COLO829 (cell line): ENCODE measurements at regions not wholly inside any gene's neighbourhood (a gene's known extent, or its start where the extent isn't known, plus 50 kb on each side); places are given as distances from the start of the nearest gene placed in this dataset.
"Not testable (repeated sequence)": the region's sequence is repeated elsewhere in the genome, so short reads cannot be mapped to it uniquely, and the experiment has no call there.

Source experiments
- DNase-seq: peaks from one replicate; pipeline ENCODE4 v3.0.0; 2012; ENCODE audit warnings: low spot score

DNA sequence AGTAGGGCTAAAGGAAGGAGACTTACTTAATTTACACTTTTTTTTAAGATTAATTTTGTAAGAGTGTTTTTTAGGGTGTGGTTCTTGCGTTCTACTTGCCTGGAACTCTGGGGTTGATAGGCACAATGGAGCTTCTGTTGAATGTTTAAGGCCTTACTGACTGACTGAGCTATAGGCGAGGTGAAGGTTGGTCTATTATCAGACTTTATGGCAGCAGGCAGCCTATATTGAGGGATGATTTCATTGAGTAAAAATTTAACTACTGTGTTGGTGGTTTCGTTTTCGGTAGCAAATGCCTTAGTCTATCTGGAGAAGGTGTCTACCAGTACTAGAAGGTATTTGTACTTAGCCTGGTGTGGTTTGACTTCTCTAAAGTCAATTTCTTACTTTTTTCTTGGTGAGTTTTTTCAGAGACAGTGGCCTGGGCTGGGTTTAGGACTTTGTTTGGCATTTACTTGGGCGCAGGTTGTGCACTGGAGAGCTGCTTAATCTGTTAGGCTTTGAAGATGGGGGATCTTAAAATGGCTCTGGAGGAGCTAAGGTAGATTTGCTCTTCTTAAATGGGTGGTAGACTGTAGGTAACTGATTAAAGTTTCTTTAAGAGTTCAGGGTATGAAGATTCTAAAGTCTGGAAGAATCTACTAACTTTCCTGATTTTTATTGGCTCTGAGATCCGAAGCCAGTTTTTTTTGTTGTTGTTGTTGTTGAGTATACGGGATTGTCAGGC lies 164.5 kb upstream of the CCZ1B start:
- DNase-seq, result not testable (repeated sequence)

- not testable (repeated sequence) for DNase-seq
These were observed 165.1 kb upstream of the CCZ1B start for GRCh38 chr7:6991169-6991611.

GRCh38 chr7:6991686-6992085 lies 165.6 kb upstream of the CCZ1B start:
- not testable (repeated sequence) for DNase-seq

- not testable (repeated sequence) for DNase-seq
These were observed 166.1 kb upstream of the CCZ1B start for GRCh38 chr7:6992133-6992532.

DNA sequence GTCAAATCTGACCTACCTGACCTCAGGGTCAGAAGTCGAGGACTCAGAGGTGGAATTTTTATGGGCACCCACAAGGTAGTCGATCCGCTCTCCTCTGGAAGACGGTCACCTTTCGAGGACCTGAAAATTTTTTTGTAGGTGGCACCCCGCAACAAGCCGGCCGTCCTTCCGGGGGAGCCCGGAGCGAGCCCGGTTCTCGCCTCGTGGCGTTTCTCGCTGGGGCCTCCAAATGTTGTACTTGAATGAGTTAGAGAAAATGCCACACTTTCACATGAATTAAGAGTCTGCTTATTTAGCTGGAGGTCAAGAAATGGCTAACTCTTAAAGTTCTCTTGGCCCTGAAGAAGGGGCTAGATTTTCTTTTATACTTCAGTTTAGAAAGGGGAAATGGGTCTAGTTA lies 169.0 kb upstream of the CCZ1B start:
- DNase-seq, result not testable (repeated sequence)

DNA sequence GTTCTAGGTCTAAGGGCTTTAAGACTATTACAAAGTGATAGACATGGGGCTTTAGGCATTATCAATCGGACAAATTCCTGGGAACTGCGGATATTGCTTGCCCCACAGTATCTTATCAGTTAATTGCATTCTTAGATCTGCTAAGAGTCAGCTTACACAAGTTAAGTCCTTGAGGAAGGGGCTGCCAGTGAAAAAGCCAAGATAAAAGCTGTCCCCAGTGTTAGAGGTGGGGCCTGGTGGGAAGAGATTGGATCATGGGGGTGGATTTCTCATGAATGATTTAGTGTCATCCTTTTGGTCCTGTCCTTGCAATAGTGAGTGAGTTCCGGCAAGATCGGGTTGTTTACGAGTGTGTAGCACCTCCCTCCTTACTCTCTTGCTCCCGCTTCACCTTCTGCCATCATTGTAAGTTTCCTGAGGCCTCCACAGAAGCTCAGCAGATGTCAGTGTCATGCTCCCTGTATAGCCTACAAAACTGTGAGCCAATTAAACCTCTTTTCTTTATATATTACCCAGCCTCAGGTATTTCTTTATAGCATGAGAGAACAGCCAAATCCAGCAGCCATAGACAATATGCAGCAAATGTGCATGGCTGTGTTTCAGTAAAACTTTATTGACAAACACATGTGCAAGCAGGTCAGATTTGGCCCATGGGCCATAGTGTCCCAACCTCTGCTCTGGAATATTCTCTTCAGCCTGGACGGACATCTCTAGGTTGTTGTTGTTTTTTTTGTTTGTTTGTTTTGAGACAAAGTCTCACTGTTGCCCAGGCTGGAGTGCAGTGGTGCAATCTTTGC lies 169.6 kb upstream of the CCZ1B start:
- not testable (repeated sequence) for DNase-seq

DNA sequence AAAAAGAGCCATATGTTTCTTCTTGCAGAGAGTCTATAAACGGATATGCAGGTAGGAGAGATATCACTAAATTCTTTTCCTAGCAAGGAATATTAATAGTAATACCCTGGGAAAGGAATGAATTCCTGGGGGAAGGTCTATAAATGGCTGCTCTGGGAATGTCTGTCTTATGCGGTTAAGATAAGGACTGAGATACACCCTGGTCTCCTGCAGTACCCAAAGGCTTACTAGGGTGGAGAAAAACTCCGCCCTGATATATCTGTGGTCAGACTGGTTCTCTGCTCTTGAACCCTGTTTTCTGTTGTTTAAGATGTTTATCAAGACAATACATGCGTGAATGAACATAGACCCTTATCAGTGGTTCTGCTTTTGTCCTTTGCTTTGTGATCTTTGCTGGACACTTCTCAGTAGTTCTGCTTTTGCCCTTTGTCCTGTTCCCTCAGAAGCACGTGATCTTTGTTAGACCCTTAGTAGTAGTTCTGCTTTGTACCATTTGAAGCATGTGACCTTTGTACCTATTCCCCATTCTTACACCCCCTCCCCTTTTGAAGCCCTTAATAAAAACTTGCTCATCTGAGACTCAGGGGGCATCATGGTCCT lies 173.1 kb upstream of the CCZ1B start:
- DNase-seq, result not testable (repeated sequence)

DNA sequence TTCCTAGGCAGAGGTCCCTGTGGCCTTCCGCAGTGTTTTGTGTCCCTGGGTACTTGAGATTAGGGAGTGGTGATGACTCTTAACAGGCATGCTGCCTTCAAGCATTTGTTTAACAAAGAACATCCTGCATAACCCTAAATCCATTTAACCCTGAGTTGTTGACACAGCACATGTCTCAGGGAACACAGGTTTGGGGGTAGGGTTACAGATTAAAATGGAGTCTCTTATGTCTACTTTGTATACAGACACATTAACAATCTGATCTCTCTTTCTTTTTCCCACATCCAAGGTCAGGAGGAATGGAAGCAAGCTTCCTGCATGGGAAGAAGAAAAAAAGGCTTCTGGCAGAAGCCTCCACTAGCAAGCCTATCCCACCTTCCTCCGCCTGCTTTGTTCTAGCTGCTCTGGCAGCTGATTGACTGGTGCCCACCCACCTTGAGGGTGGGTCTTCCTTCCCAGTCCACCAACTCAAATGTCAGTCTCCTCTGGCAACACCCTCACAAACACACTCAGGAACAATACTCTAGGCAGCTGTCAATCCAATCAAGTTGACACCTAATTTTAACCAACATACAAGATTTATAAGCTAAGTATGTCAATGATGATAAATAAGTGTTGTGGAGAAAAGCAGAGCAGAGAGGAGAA lies 176.5 kb upstream of the CCZ1B start:
- no peak for DNase-seq

DNA sequence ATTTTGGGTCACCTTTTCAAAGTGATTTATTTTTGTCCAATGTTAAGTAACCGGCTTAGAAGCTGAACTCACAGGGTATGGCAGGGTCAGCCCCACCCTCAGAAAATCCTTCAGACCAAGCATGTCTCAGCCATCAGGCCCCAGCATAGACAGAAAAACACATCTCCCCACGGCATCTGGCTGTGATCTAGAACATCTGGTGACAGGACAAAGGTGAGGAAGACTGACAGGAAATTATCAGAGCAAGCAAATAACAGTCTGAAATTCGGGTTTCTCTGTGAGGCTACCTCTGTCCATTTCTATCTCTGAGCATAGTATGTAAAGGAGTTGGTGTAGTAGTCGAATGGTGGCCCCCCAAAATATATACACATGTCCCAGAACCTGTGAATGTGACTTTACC lies 177.0 kb upstream of the C1GALT1 start:
- DNase-seq, result no peak

DNA sequence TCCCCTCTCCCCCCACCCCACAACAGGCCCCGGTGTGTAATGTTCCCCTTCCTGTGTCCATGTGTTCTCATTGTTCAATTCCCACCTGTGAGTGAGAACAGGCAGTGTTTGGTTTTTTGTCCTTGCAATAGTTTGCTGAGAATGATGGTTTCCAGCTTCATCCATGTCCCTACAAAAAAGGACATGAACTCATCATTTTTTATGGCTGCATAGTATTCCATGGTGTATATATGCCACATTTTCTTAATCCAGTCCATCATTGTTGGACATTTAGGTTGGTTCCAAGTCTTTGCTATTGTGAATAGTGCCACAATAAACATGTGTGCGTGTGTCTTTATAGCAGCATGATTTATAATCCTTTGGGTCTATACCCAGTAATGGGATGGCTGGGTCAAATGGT lies 176.4 kb upstream of the C1GALT1 start:
- DNase-seq, result not testable (repeated sequence)

DNA sequence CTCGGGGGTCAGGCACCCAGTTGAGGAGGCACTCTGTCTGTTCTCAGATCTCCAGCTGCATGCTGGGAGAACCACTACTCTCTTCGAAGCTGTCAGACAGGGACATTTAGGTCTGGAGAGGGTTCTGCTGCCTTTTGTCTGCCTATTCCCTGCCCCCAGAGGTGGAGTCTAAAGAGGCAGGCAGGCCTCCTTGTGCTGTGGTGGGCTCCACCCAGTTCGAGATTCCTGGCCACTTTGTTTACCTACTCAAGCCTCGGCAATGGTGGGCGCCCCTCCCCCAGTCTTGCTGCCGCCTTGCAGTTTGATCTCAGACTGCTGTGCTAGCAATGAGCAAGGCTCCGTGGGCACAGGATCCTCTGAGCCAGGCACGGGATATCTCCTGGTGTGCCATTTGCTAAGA lies 171.1 kb upstream of the C1GALT1 start:
- DNase-seq, result not testable (repeated sequence)

DNA sequence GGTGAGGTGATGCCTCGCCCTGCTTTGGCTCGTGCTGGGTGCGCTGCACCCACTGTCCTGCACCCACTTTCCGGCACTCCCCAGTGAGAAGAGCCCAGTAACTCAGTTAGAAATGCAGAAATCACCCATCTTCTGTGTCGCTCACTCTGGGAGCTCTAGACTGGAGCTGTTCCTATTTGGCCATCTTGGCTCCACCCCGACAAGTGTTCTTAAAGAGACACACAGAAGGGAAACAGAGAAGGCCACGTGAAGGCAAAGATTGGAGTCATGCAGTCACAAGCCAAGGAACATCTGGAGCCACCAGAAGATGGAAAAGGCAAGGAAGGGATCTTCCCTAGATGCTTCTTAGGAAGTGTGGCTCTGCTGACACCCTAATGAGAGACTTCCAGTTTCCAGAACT lies 170.6 kb upstream of the C1GALT1 start:
- not testable (repeated sequence) for DNase-seq

GRCh38 chr7:7014827-7015595 lies 167.3 kb upstream of the C1GALT1 start:
- no peak for DNase-seq

DNA sequence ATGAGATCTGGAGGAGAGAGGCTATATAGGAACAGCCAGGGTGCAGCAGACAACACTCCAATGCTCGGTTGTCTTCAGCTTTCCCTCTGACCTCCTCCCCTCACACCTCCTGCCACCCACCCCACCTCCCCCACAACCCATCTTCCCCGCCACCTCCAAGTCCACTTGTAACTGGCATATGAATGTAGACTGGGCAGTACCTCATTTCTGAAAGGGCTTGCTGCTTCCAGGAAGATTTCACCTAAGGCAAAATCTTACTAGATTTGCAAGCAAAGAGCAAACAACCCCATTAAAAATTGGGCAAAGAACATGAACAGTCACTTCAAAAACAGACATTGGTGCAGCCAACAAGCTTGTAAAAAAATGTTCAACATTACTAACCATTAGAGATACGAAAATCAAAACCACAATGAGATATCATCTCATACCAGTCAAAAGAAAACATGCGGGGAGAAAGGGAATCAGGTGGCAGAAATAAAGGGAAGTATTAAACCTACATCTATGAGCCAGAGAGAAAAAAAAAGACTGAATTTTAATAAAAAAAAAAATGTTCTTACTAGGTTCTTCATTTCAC lies 164.6 kb upstream of the C1GALT1 start:
- DNase-seq, result no peak

- DNase-seq, result no peak
These were observed 164.1 kb upstream of the C1GALT1 start for GRCh38 chr7:7018290-7018689.

DNA sequence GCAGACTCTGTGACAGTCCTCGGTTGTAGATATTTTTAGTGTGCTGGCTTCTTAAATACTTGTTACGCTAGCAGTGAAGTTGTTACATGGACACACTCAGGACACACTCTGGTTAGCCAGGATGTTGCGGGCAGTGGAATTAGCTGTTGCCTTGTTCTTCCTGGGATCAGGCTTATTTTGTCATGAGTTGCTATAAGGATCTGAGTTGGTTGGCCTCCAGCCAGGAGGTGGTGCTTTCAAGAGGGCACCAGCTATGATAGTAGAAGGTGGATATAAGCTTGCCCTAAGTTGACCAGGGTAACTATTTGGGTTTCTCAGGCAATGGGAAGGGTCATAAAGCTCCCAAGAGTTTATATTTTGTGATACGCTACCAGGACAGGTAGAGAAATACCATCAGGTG lies 150.1 kb upstream of the C1GALT1 start:
- no peak for DNase-seq

GRCh38 chr7:7035851-7036250 lies 146.5 kb upstream of the C1GALT1 start:
- no peak for DNase-seq

GRCh38 chr7:7042286-7042893 lies 140.0 kb upstream of the C1GALT1 start:
- DNase-seq, result not testable (repeated sequence)

DNA sequence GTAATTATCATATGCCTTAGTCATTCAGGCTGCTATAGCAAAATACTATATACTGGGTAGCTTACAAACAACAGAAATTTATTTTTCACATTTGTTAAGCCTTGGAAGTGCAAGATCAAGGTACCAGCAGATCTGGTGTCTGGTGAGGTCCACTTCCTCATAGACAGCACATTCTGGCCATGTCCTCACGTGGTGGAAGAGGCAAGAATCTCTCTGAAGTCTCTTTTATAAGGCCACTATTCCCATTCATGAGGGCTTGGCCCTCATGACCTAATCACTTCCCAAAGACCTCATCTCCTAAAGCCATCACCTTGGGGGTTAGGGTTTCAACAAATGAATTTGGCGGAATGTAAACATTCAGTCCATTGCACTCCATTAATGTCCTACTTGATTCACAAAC lies 137.5 kb upstream of the C1GALT1 start:
- DNase-seq, result no peak

DNA sequence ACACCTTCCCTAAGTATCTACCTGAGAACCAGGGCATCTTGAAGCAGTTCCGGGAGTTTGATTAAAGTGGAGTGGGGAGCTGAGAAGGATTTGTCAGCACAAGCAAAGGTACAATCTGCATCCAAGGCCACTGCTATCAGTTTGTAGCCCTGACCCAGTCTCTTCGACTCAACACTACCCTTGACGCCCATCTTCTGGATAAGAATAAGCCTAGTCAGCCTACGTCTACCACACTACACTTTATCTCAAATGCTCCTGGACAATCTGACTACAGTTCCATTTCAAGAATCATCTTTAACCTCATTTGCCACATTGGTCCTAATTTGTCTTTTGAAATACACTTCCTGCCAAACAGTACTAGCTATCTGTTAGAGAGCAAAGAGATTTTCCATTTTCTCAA lies 134.1 kb upstream of the C1GALT1 start:
- DNase-seq, result no peak
